OCI-LY7 (cell line): ENCODE measurements at regions not wholly inside any gene's neighbourhood (a gene's known extent, or its start where the extent isn't known, plus 50 kb on each side); places are given as distances from the start of the nearest gene placed in this dataset.

ENCODE experiments used
- BruUV-seq: library from RNA; stranded (reverse); fragments of 400-500 nt; replicated peaks from 2 replicates; lab custom pipeline; 2021; lab: Mats Ljungman, UMichigan
- CTCF ChIA-PET: fragments of 300-600 bp; sonication (Branson Sonifier 250); formaldehyde crosslinking; loops from one replicate; lab custom pipeline; 2022; ENCODE audit warnings: antibody characterized with exemption; ENCODE audit not compliant: unreplicated experiment; lab: Charles Lee
- POLR2A ChIA-PET: fragments of 300-600 bp; sonication (Branson Sonifier 250); formaldehyde crosslinking; loops from one replicate; lab custom pipeline; 2022; ENCODE audit warnings: antibody characterized with exemption; lab: Charles Lee
- DNase-seq: peaks from one replicate; pipeline ENCODE4 v3.0.0-alpha.2; 2015; ENCODE audit warnings: low spot score
- H2AFZ ChIP-seq: fragments of 200-600 bp; sonication (generic), shearing (Covaris generic); 2 replicates; pipeline ENCODE4 v1.6.1; 2014; ENCODE audit warnings: mild to moderate bottlenecking, antibody characterized with exemption, low read length, moderate library complexity
- H3K27ac ChIP-seq: fragments of 200-600 bp; sonication (generic); 2 replicates; pipeline ENCODE4 v1.5.1; 2014; ENCODE audit warnings: mixed run types, low read depth, mild to moderate bottlenecking, moderate library complexity, low read length, inconsistent platforms; ENCODE audit not compliant: poor library complexity, severe bottlenecking
- H3K36me3 ChIP-seq: fragments of 200-600 bp; sonication (generic); 2 replicates; pipeline ENCODE4 v1.6.1; 2014; ENCODE audit warnings: mild to moderate bottlenecking, antibody characterized with exemption, low read length, moderate library complexity, mixed read lengths; ENCODE audit not compliant: insufficient read depth
- H3K4me1 ChIP-seq: fragments of 200-600 bp; sonication (generic); 2 replicates; pipeline ENCODE4 v1.5.1; 2014; ENCODE audit warnings: mild to moderate bottlenecking, low read length; ENCODE audit not compliant: insufficient read depth, poor library complexity, severe bottlenecking
- H3K4me2 ChIP-seq: fragments of 200-600 bp; sonication (generic); 2 replicates; pipeline ENCODE4 v1.6.1; 2014; ENCODE audit warnings: mild to moderate bottlenecking, low read length
- H3K4me3 ChIP-seq: fragments of 200-600 bp; sonication (generic); 2 replicates; pipeline ENCODE4 v1.5.1; 2014; ENCODE audit warnings: mild to moderate bottlenecking, low read depth, low read length; ENCODE audit not compliant: poor library complexity, severe bottlenecking
- H3K79me2 ChIP-seq: fragments of 200-600 bp; sonication (generic); 2 replicates; pipeline ENCODE4 v1.6.1; 2016; ENCODE audit warnings: low read depth, mild to moderate bottlenecking, low read length, moderate library complexity, mixed read lengths; ENCODE audit not compliant: insufficient read depth
- H3K9me2 ChIP-seq: fragments of 200-600 bp; sonication (generic); 2 replicates; pipeline ENCODE4 v1.6.1; 2016; ENCODE audit warnings: mild to moderate bottlenecking, low read length, mixed read lengths; ENCODE audit not compliant: insufficient read depth
- H3K9me3 ChIP-seq: fragments of 200-600 bp; sonication (generic); 2 replicates; pipeline ENCODE4 v1.6.1; 2014; ENCODE audit warnings: mild to moderate bottlenecking, mixed run types, low read length, mixed read lengths
- H4K20me1 ChIP-seq: fragments of 200-600 bp; sonication (generic); 2 replicates; pipeline ENCODE4 v1.6.1; 2014; ENCODE audit warnings: mild to moderate bottlenecking, antibody characterized with exemption, low read length, moderate library complexity, mixed read lengths; ENCODE audit not compliant: insufficient read depth
- EZH2phosphoT487 ChIP-seq: fragments of 200-600 bp; sonication (generic); IDR thresholded peaks from 2 replicates; pipeline ENCODE4 v1.6.1; 2018; ENCODE audit warnings: low read depth, borderline replicate concordance, mild to moderate bottlenecking, mixed run types, antibody characterized with exemption, low read length, moderate library complexity, mixed read lengths
- intact Hi-C: fragments of 100-400 bp; cut with micrococcal nuclease; formaldehyde crosslinking; loops from one replicate; pipeline ENCODE4 v1.10.0; 2022; ENCODE audit not compliant: unreplicated experiment
- TF ChIP-seq, protein P1 (sequence below): fragments of 200-600 bp; sonication (generic); conservative IDR thresholded peaks from 2 replicates; pipeline ENCODE4 v1.5.1; 2014; ENCODE audit warnings: mild to moderate bottlenecking, antibody characterized with exemption, low read length, moderate library complexity, mixed read lengths

DNA sequence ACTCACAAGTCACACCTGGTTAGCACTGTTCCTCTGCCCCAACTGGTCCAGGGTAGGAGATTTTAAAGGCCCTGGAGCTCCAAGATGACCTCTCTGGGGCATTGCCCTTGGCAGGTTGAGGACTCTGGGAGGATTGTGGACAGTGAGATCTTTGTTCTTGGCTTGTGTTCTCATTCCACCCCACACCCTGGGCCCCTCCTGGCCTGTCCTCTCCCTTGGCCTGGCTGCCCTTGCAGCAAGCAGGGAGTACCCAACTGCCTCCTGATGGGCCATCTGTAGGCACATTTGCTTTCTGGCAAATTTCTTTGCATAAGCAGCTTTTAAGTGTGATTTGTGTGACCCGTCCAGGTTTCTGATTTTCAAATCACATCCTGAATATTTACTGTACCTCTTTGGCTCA lies 239.6 kb downstream of the UTP18 start:
- Histone ChIP-seq H3K4me3 (no peak overlapping the region), H3K79me2 (no peaks in the 10 kb centered on the region), H3K4me1 (no peaks in the 10 kb centered on the region), H3K27ac (no peak overlapping the region), H3K4me2 (no peak overlapping the region), H3K9me3 (no peaks in the 10 kb centered on the region), H3K9me2 (no peaks in the 10 kb centered on the region), H3K36me3 (no peaks in the 10 kb centered on the region), H4K20me1 (no peaks in the 10 kb centered on the region), H2AFZ (no peak overlapping the region)
- DNase-seq: no peak
- POLR2A ChIA-PET: no interaction called here
- intact Hi-C loops: no loop called here
- CTCF ChIA-PET: no interaction called here
- no TSS peak for BruUV-seq
- TF ChIP-seq, protein P1, sequence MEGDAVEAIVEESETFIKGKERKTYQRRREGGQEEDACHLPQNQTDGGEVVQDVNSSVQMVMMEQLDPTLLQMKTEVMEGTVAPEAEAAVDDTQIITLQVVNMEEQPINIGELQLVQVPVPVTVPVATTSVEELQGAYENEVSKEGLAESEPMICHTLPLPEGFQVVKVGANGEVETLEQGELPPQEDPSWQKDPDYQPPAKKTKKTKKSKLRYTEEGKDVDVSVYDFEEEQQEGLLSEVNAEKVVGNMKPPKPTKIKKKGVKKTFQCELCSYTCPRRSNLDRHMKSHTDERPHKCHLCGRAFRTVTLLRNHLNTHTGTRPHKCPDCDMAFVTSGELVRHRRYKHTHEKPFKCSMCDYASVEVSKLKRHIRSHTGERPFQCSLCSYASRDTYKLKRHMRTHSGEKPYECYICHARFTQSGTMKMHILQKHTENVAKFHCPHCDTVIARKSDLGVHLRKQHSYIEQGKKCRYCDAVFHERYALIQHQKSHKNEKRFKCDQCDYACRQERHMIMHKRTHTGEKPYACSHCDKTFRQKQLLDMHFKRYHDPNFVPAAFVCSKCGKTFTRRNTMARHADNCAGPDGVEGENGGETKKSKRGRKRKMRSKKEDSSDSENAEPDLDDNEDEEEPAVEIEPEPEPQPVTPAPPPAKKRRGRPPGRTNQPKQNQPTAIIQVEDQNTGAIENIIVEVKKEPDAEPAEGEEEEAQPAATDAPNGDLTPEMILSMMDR: no peak
- no peak for TF ChIP-seq EZH2phosphoT487

DNA sequence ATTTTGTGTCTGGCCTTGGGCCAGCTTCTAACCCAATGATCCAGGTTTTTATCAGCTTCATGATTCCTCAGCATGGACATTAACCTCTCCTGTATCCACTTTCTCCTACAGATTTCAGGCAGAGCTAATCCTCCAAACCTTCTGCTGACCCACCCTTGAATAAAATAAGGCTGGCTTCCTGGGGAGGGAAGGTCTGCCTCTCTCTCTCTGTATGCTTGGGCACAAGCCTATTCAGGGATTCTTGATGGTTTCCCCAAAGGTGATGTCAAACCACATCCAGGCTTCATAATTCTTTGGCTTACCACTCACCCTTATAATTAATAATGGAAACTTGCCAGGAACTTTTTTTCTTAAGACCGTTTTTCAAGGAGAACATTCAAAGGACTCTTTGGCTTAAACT lies 240.1 kb downstream of the UTP18 start:
- Histone ChIP-seq H3K9me2 (no peaks in the 10 kb centered on the region), H3K79me2 (no peaks in the 10 kb centered on the region), H3K36me3 (no peaks in the 10 kb centered on the region), H3K4me2 (no peak overlapping the region), H3K4me3 (no peak overlapping the region), H4K20me1 (no peaks in the 10 kb centered on the region), H3K4me1 (no peaks in the 10 kb centered on the region), H3K9me3 (no peaks in the 10 kb centered on the region), H3K27ac (no peak overlapping the region), H2AFZ (no peak overlapping the region)
- BruUV-seq: no TSS peak
- DNase-seq: no peak
- intact Hi-C loops: no loop called here
- TF ChIP-seq, protein P1: no peak
- TF ChIP-seq EZH2phosphoT487: no peak
- POLR2A ChIA-PET: no interaction called here
- CTCF ChIA-PET: no interaction called here

DNA sequence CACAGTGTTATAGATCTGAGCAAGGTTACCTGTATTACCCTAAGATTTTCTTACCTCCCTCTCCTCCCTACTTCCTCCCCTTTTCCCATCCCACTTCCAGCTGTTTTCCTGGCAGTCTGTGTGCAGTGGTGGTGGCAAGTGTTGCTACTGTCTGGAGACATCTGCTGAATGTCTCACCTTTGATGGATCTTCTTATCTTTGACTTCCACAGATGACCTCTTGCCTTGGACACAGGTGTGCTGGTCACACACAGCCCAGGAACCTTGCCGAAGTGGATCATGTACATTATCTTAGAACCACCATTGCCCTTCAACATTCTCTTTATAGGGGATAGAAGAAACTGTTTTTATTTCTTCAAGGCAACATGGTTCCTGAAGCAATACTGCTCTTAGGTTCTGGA lies 245.1 kb downstream of the UTP18 start:
- DNase-seq: no peak
- intact Hi-C loops: no loop called here
- Histone ChIP-seq H3K4me3 (no peak overlapping the region), H3K4me1 (no peaks in the 10 kb centered on the region), H3K9me3 (no peaks in the 10 kb centered on the region), H2AFZ (no peak overlapping the region), H3K9me2 (no peaks in the 10 kb centered on the region), H3K36me3 (no peaks in the 10 kb centered on the region), H3K27ac (no peak overlapping the region), H4K20me1 (no peaks in the 10 kb centered on the region), H3K4me2 (no peak overlapping the region), H3K79me2 (no peaks in the 10 kb centered on the region)
- no TSS peak for BruUV-seq
- POLR2A ChIA-PET: interaction anchor here (0.6 kb wide), 1 partner anchor 236 kb away, joined by 3 read pairs; no protein-coding TSS in a partner anchor
- TF ChIP-seq, protein P1: no peak
- no peak for TF ChIP-seq EZH2phosphoT487
- CTCF ChIA-PET: no interaction called here
